ENCODE measurements at regions not wholly inside any gene's neighbourhood (a gene's known extent, or its start where the extent isn't known, plus 50 kb on each side); places are given as distances from the start of the nearest gene placed in this dataset.

- no peak for ATAC-seq
- TF ChIP-seq, protein P1, sequence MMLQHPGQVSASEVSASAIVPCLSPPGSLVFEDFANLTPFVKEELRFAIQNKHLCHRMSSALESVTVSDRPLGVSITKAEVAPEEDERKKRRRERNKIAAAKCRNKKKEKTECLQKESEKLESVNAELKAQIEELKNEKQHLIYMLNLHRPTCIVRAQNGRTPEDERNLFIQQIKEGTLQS (IDR thresholded peaks at IDR 0.05): no peak
- TF ChIP-seq ZBTB33 (IDR thresholded peaks at IDR 0.05; ENCODE audit: extremely low read depth, insufficient replicate concordance, low read length): no peak
- TF ChIP-seq EGR1 (IDR thresholded peaks at IDR 0.05; ENCODE audit: low read depth): no peak
- TF ChIP-seq POLR2AphosphoS5 (IDR thresholded peaks at IDR 0.05; ENCODE audit: low read depth, low read length): no peak
- no peak for TF ChIP-seq ELF1 (IDR thresholded peaks at IDR 0.05; ENCODE audit: borderline replicate concordance, low read depth)
- no peak for TF ChIP-seq ZFX (IDR thresholded peaks at IDR 0.05)
- TF ChIP-seq SRF (IDR thresholded peaks at IDR 0.05; ENCODE audit: low read depth): no peak
- no peak for TF ChIP-seq ZNF274 (IDR thresholded peaks at IDR 0.05; ENCODE audit: low read depth, low read length)
- TF ChIP-seq CBX3 (IDR thresholded peaks at IDR 0.05; ENCODE audit: low read depth): no peak
- no peak for TF ChIP-seq YY1 (IDR thresholded peaks at IDR 0.05; ENCODE audit: extremely low read depth, insufficient replicate concordance, low read depth, low read length)
- TF ChIP-seq CEBPB (IDR thresholded peaks at IDR 0.05; ENCODE audit: low read depth): no peak
- no peak for TF ChIP-seq EZH2 (IDR thresholded peaks at IDR 0.05)
- TF ChIP-seq JUND (IDR thresholded peaks at IDR 0.05): no peak
- no peak for TF ChIP-seq SP1 (IDR thresholded peaks at IDR 0.05; ENCODE audit: low read depth)
- TF ChIP-seq MAX (IDR thresholded peaks at IDR 0.05): no peak
- TF ChIP-seq EZH2phosphoT487 (IDR thresholded peaks at IDR 0.05; ENCODE audit: borderline replicate concordance): no peak
- no peaks in the 10 kb centered on the region for H3K36me3 ChIP-seq (ENCODE audit: control insufficient read depth in 1 of 2, insufficient read depth in 2 of 2, low read length in 2 of 2)
- RAD21 ChIA-PET (ENCODE audit: low non-redundant PET in 1 of 2, low total read pairs in 2 of 2, uncharacterized antibody in 2 of 2, unreplicated experiment in 2 of 2): no interaction called here
- no peaks in the 10 kb centered on the region for H3K79me2 ChIP-seq (ENCODE audit: insufficient read depth, low read length)
- no peak overlapping the region for H3K4me3 ChIP-seq (replicated peaks in 1 of 2; ENCODE audit: low read depth in 1 of 2, low read length in 2 of 2)
- no peaks in the 10 kb centered on the region for H3K4me1 ChIP-seq (ENCODE audit: control insufficient read depth in 1 of 2, insufficient read depth in 2 of 2, low read length in 2 of 2)
- no peak overlapping the region for H3K27ac ChIP-seq (ENCODE audit: low read depth, low read length)
- H3K4me2 ChIP-seq (ENCODE audit: low read length): no peak overlapping the region
- no TSS peak for BruUV-seq (replicated peaks)
- no peaks in the 10 kb centered on the region for H4K20me1 ChIP-seq (ENCODE audit: insufficient read depth)
- H3K9me2 ChIP-seq (ENCODE audit: insufficient read depth): no peaks in the 10 kb centered on the region
- CTCF ChIA-PET: no interaction called here
- no peaks in the 10 kb centered on the region; a peak in 1 of 4 replicates for H3K9me3 ChIP-seq (ENCODE audit: control insufficient read depth in 1 of 2, insufficient read depth in 1 of 2, low read depth in 1 of 2, low read length in 2 of 2)
- no peak for DNase-seq (ENCODE audit: low read depth, low spot score)
- POLR2A ChIA-PET: no interaction called here
- intact Hi-C loops (cut with micrococcal nuclease): no loop called here
- no peaks in the 10 kb centered on the region for H3K27me3 ChIP-seq (ENCODE audit: insufficient read depth, low read length)
- H2AFZ ChIP-seq (ENCODE audit: low read depth, low read length, poor library complexity, severe bottlenecking): no peak overlapping the region
- no peak overlapping the region for H3K9ac ChIP-seq (ENCODE audit: low read length)
Measured at GRCh38 chr7:444606-445005, 75.0 kb downstream of the PDGFA start.
